ENCODE measurements at regions not wholly inside any gene's neighbourhood (a gene's known extent, or its start where the extent isn't known, plus 50 kb on each side); places are given as distances from the start of the nearest gene placed in this dataset.

- no peaks in the 10 kb centered on the region for H4K20me1 ChIP-seq (ENCODE audit: insufficient read depth)
- no peak overlapping the region for H3K4me3 ChIP-seq
- peaks cover 18% of the 10 kb centered on the region for H3F3A ChIP-seq (ENCODE audit: insufficient read depth)
- in situ Hi-C loops (cut with MboI) = loop anchor here (10.0 kb wide), 1 partner anchor 114 kb away; the partner anchor contains the start of gene FYN
- no peaks in the 10 kb centered on the region for H3K36me3 ChIP-seq (ENCODE audit: low read depth)
- H3K9me3 ChIP-seq (ENCODE audit: low read depth) = no peaks in the 10 kb centered on the region
- no peak for DNase-seq
- no peaks in the 10 kb centered on the region for H3K27me3 ChIP-seq (replicated peaks; ENCODE audit: insufficient read depth)
- H3K9me2 ChIP-seq (ENCODE audit: insufficient read depth) = no peaks in the 10 kb centered on the region
- peaks cover 26% of the 10 kb centered on the region for H3K4me1 ChIP-seq (ENCODE audit: insufficient read depth)
- H2AFZ ChIP-seq = no peak overlapping the region
- no peak overlapping the region for H3K4me2 ChIP-seq (ENCODE audit: unreplicated experiment)
- H3K79me2 ChIP-seq (ENCODE audit: insufficient read depth) = no peaks in the 10 kb centered on the region
- no peak overlapping the region for H3K9ac ChIP-seq
- no peak overlapping the region for H3K27ac ChIP-seq
- TF ChIP-seq EZH2phosphoT487 (IDR thresholded peaks at IDR 0.05; ENCODE audit: insufficient read depth, low read depth) (no peak), EZH2 (IDR thresholded peaks at IDR 0.05; ENCODE audit: insufficient read depth, poor library complexity, severe bottlenecking) (no peak)
- WGBS, 2 experiments (ENCODE audit: low coverage in 1 of 2, low lambda C conversion rate in 2 of 2, missing lambda C conversion rate in 2 of 2) = 88 to 98% methylated on average over 2 of the region's 2 CpGs
Observed at GRCh38 chr6:111988926-111989325, 65.0 kb upstream of the CCN6 start.

GRCh38 chr6:111989743-111990142 is 64.2 kb upstream of the CCN6 start:
- no peak for TF ChIP-seq EZH2 (IDR thresholded peaks at IDR 0.05; ENCODE audit: insufficient read depth, poor library complexity, severe bottlenecking)
- no peak for TF ChIP-seq EZH2phosphoT487 (IDR thresholded peaks at IDR 0.05; ENCODE audit: insufficient read depth, low read depth)

DNA sequence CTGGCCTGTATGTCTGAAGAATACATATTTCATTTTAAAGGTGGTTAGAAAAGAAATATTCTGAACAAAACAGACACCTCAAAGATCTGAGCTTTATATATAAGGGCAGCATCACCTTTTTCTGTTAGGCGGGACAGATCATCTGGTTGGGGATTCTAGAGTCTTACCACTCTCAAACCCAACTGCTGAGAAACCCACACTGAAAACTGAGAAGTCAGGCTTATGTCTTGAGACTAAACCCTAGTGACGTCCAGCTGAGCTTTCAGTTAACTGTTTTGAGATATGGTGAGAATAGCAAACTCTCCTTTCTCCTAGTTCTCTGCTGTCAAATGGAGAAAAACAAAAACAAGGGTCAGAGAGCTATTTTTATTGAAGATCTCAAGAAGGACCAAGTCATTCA is 63.7 kb upstream of the CCN6 start:
- Histone ChIP-seq H3K4me1 (ENCODE audit: insufficient read depth) (peaks cover 20% of the 10 kb centered on the region), H3K27ac (no peak overlapping the region), H3K79me2 (ENCODE audit: insufficient read depth) (no peaks in the 10 kb centered on the region), H3K36me3 (ENCODE audit: low read depth) (no peaks in the 10 kb centered on the region), H3K9me3 (ENCODE audit: low read depth) (no peaks in the 10 kb centered on the region), H3K9me2 (ENCODE audit: insufficient read depth) (no peaks in the 10 kb centered on the region), H3K4me3 (no peak overlapping the region), H3F3A (ENCODE audit: insufficient read depth) (peaks cover 10% of the 10 kb centered on the region), H3K4me2 (ENCODE audit: unreplicated experiment) (no peak overlapping the region), H3K9ac (no peak overlapping the region), H4K20me1 (ENCODE audit: insufficient read depth) (no peaks in the 10 kb centered on the region), H3K27me3 (replicated peaks; ENCODE audit: insufficient read depth) (no peaks in the 10 kb centered on the region), H2AFZ (no peak overlapping the region)
- 92 to 97% methylated on average over 2 of the region's 2 CpGs for WGBS, 2 experiments (ENCODE audit: low coverage in 1 of 2, low lambda C conversion rate in 2 of 2, missing lambda C conversion rate in 2 of 2)
- DNase-seq = no peak
- in situ Hi-C loops (cut with MboI) = no loop called here
- no peak for TF ChIP-seq EZH2phosphoT487 (IDR thresholded peaks at IDR 0.05; ENCODE audit: insufficient read depth, low read depth)
- no peak for TF ChIP-seq EZH2 (IDR thresholded peaks at IDR 0.05; ENCODE audit: insufficient read depth, poor library complexity, severe bottlenecking)

More at GRCh38 chr6:111989743-111990142, 64.2 kb upstream of the CCN6 start:
- Histone ChIP-seq H2AFZ (no peak overlapping the region), H3K9me2 (ENCODE audit: insufficient read depth) (no peaks in the 10 kb centered on the region), H4K20me1 (ENCODE audit: insufficient read depth) (no peaks in the 10 kb centered on the region), H3K4me2 (ENCODE audit: unreplicated experiment) (no peak overlapping the region), H3K4me3 (no peak overlapping the region), H3K27ac (no peak overlapping the region), H3K9ac (no peak overlapping the region), H3F3A (ENCODE audit: insufficient read depth) (peaks cover 14% of the 10 kb centered on the region), H3K79me2 (ENCODE audit: insufficient read depth) (no peaks in the 10 kb centered on the region), H3K9me3 (ENCODE audit: low read depth) (no peaks in the 10 kb centered on the region), H3K4me1 (ENCODE audit: insufficient read depth) (peaks cover 24% of the 10 kb centered on the region), H3K27me3 (replicated peaks; ENCODE audit: insufficient read depth) (no peaks in the 10 kb centered on the region), H3K36me3 (ENCODE audit: low read depth) (no peaks in the 10 kb centered on the region)
- in situ Hi-C loops (cut with MboI) = loop anchor here (10.0 kb wide), 1 partner anchor 115 kb away; the partner anchor contains the start of gene FYN
- WGBS, 2 experiments (ENCODE audit: low coverage in 1 of 2, low lambda C conversion rate in 2 of 2, missing lambda C conversion rate in 2 of 2) = 86 to 91% methylated on average over 2 of the region's 2 CpGs
- DNase-seq = no peak

DNA sequence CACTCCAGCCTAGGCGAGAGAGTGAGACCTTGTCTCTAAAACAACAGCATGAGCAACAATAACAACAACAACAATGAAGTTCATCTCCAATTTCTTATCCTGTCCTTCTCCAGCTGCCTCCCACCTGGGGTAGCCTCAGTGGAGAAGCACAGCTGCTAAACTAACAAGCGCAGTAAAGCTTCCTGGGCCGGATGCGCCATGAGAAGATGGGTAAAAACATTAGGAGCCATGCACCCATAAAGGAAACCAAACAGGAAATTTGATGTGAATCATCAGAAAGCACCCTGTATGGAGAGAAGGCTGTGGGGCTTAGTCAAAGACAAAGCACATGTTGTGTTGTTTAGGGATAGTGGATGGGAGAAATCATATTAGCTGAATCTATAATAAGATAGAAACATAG is 61.1 kb upstream of the CCN6 start:
- in situ Hi-C loops (cut with MboI) = no loop called here

GRCh38 chr6:111993342-111993741 is 60.6 kb upstream of the CCN6 start:
- H3K9me2 ChIP-seq (ENCODE audit: insufficient read depth) = no peaks in the 10 kb centered on the region
- no peaks in the 10 kb centered on the region for H3K27me3 ChIP-seq (replicated peaks; ENCODE audit: insufficient read depth)
- no peak overlapping the region for H3K27ac ChIP-seq
- in situ Hi-C loops (cut with MboI) = no loop called here
- peaks cover 23% of the 10 kb centered on the region for H3K4me1 ChIP-seq (ENCODE audit: insufficient read depth)
- no peak overlapping the region for H2AFZ ChIP-seq
- no peaks in the 10 kb centered on the region for H3F3A ChIP-seq (ENCODE audit: insufficient read depth)
- no peaks in the 10 kb centered on the region for H3K79me2 ChIP-seq (ENCODE audit: insufficient read depth)
- WGBS, 2 experiments (ENCODE audit: low coverage in 1 of 2, low lambda C conversion rate in 2 of 2, missing lambda C conversion rate in 2 of 2) = 96 to 99% methylated on average over 6 of the region's 6 CpGs
- H3K4me2 ChIP-seq (ENCODE audit: unreplicated experiment) = no peak overlapping the region
- no peak overlapping the region for H3K4me3 ChIP-seq
- no peak for TF ChIP-seq EZH2 (IDR thresholded peaks at IDR 0.05; ENCODE audit: insufficient read depth, poor library complexity, severe bottlenecking)
- TF ChIP-seq EZH2phosphoT487 (IDR thresholded peaks at IDR 0.05; ENCODE audit: insufficient read depth, low read depth) = no peak
- no peaks in the 10 kb centered on the region for H3K36me3 ChIP-seq (ENCODE audit: low read depth)
- H3K9me3 ChIP-seq (ENCODE audit: low read depth) = no peaks in the 10 kb centered on the region
- no peak overlapping the region for H3K9ac ChIP-seq
- H4K20me1 ChIP-seq (ENCODE audit: insufficient read depth) = no peaks in the 10 kb centered on the region
- no peak for DNase-seq

More for the DNA sequence above, 61.1 kb upstream of the CCN6 start:
- H2AFZ ChIP-seq = no peak overlapping the region
- H3F3A ChIP-seq (ENCODE audit: insufficient read depth) = no peaks in the 10 kb centered on the region
- DNase-seq = peak; percentile 36
- no peaks in the 10 kb centered on the region for H3K9me2 ChIP-seq (ENCODE audit: insufficient read depth)
- no peaks in the 10 kb centered on the region for H4K20me1 ChIP-seq (ENCODE audit: insufficient read depth)
- no peak for TF ChIP-seq EZH2 (IDR thresholded peaks at IDR 0.05; ENCODE audit: insufficient read depth, poor library complexity, severe bottlenecking)
- TF ChIP-seq EZH2phosphoT487 (IDR thresholded peaks at IDR 0.05; ENCODE audit: insufficient read depth, low read depth) = no peak
- H3K4me1 ChIP-seq (ENCODE audit: insufficient read depth) = peaks cover 23% of the 10 kb centered on the region
- H3K36me3 ChIP-seq (ENCODE audit: low read depth) = no peaks in the 10 kb centered on the region
- 83 to 85% methylated on average over 4 of the region's 4 CpGs for WGBS, 2 experiments (ENCODE audit: low coverage in 1 of 2, low lambda C conversion rate in 2 of 2, missing lambda C conversion rate in 2 of 2)
- H3K4me2 ChIP-seq (ENCODE audit: unreplicated experiment) = no peak overlapping the region
- no peak overlapping the region for H3K27ac ChIP-seq
- H3K9me3 ChIP-seq (ENCODE audit: low read depth) = no peaks in the 10 kb centered on the region
- H3K79me2 ChIP-seq (ENCODE audit: insufficient read depth) = no peaks in the 10 kb centered on the region
- no peak overlapping the region for H3K9ac ChIP-seq
- no peaks in the 10 kb centered on the region for H3K27me3 ChIP-seq (replicated peaks; ENCODE audit: insufficient read depth)
- H3K4me3 ChIP-seq = no peak overlapping the region

All from GM23248 (cell line).